ENCODE measurements at regions not wholly inside any gene's neighbourhood (a gene's known extent, or its start where the extent isn't known, plus 50 kb on each side); places are given as distances from the start of the nearest gene placed in this dataset.

DNA sequence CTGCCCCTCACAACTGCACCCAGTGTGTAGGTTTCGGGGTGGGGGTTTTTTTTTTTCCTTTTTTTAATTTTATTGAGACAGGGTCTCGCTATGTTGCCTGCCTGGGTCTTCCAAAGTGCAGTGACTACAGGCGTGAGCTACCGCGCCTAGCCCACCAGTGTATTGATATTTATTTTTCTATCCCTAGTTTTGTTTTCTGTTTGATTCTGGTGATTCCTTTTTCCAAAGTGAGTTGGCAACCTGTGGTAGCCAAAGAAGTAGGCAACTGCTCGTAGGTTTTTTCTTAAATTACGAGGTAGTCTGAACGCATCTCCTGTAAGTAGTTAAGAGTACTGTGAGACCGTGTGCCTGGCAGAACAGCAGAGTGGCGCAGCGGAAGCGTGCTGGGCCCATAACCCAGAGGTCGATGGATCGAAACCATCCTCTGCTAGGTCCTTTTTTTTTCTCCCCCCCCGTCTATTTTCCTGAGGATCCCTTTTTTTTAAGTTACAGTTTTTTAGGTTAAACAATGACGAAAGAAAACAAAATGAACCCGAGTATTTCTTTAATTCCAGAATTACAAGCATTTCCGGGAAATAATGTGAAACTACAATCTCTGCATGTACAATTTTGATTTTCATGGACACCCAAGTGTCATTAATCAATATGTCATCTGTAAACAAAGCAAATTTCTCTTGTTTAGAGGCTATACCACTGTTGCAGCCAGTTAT is 78.7 kb upstream of the BTN3A2 start:
- Histone ChIP-seq H3K4me3 (peak overlapping the region; percentile 84), H3K9me2 (ENCODE audit: insufficient read depth) (no peaks in the 10 kb centered on the region), H3F3A (ENCODE audit: insufficient read depth, low read depth) (peaks cover 16% of the 10 kb centered on the region; the same call in 1 of the 2 replicates), H3K4me1 (replicated peaks; ENCODE audit: insufficient read depth) (peaks cover 11% of the 10 kb centered on the region), H2AFZ (peak overlapping the region; percentile 75), H3K79me2 (ENCODE audit: low read depth) (peaks cover 13% of the 10 kb centered on the region), H3K27me3 (ENCODE audit: insufficient read depth, low read depth) (no peaks in the 10 kb centered on the region), H3K4me2 (peak overlapping the region; percentile 79), H4K20me1 (ENCODE audit: insufficient read depth) (no peaks in the 10 kb centered on the region), H3K36me3 (ENCODE audit: low read depth) (peaks cover 3% of the 10 kb centered on the region; the same call in 1 of the 2 replicates), H3K9me3 (ENCODE audit: insufficient read depth, low read depth) (peaks cover 7% of the 10 kb centered on the region; the same call in 1 of the 2 replicates), H3K27ac (peak overlapping the region; percentile 93)
- CTCF ChIA-PET, result no interaction called here
- intact Hi-C loops (cut with micrococcal nuclease; ENCODE audit: unreplicated experiment), result loop anchor here (2.0 to 10.0 kb wide), 4 partner anchors 36 to 848 kb away; a partner anchor contains a TSS
- no peak for TF ChIP-seq EZH2 (IDR thresholded peaks at IDR 0.05; ENCODE audit: low read depth)
- TF ChIP-seq, protein P1, sequence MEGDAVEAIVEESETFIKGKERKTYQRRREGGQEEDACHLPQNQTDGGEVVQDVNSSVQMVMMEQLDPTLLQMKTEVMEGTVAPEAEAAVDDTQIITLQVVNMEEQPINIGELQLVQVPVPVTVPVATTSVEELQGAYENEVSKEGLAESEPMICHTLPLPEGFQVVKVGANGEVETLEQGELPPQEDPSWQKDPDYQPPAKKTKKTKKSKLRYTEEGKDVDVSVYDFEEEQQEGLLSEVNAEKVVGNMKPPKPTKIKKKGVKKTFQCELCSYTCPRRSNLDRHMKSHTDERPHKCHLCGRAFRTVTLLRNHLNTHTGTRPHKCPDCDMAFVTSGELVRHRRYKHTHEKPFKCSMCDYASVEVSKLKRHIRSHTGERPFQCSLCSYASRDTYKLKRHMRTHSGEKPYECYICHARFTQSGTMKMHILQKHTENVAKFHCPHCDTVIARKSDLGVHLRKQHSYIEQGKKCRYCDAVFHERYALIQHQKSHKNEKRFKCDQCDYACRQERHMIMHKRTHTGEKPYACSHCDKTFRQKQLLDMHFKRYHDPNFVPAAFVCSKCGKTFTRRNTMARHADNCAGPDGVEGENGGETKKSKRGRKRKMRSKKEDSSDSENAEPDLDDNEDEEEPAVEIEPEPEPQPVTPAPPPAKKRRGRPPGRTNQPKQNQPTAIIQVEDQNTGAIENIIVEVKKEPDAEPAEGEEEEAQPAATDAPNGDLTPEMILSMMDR (conservative IDR thresholded peaks at IDR 0.05), result no peak
- BruUV-seq (replicated peaks), result no TSS peak
- POLR2A ChIA-PET (ENCODE audit: unreplicated experiment), result interaction anchor here (0.6 to 1.5 kb wide), 7 partner anchors 9 to 845 kb away, joined by 3 to 12 read pairs (median 8); a partner anchor contains a TSS
- DNase-seq, result peak; percentile 55 to 61

DNA sequence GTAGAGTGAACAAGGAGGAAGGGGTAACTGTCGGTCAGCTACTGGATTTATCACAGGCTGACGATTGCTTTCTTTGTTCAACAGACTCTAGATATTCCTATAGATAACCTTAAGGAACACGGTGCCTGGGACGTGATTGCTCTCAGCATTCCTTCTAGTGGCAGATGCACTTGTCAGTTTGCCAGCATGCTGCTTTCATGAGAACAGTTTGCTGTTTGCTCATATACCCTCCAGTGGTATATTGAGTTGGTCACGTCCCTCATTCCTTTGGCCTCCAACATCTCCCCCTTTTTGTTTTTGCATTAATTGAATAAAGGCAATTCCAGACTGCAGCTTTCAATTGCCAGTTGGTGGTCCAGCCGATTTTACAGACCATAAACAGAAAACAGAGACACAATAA is 76.8 kb upstream of the BTN3A2 start:
- H3K27ac ChIP-seq, result no peak overlapping the region
- H3K4me2 ChIP-seq, result no peak overlapping the region
- peaks cover 16% of the 10 kb centered on the region; the same call in 1 of the 2 replicates for H3F3A ChIP-seq (ENCODE audit: insufficient read depth, low read depth)
- no peaks in the 10 kb centered on the region for H3K9me2 ChIP-seq (ENCODE audit: insufficient read depth)
- H3K4me1 ChIP-seq (replicated peaks; ENCODE audit: insufficient read depth), result peaks cover 8% of the 10 kb centered on the region
- intact Hi-C loops (cut with micrococcal nuclease; ENCODE audit: unreplicated experiment), result loop anchor here (5.0 to 10.0 kb wide), 3 partner anchors 186 to 847 kb away; a partner anchor contains a TSS
- H3K27me3 ChIP-seq (ENCODE audit: insufficient read depth, low read depth), result no peaks in the 10 kb centered on the region
- H4K20me1 ChIP-seq (ENCODE audit: insufficient read depth), result no peaks in the 10 kb centered on the region
- peaks cover 13% of the 10 kb centered on the region for H3K79me2 ChIP-seq (ENCODE audit: low read depth)
- TF ChIP-seq, protein P1 (conservative IDR thresholded peaks at IDR 0.05), result no peak
- no peak for TF ChIP-seq EZH2 (IDR thresholded peaks at IDR 0.05; ENCODE audit: low read depth)
- CTCF ChIA-PET, result no interaction called here
- no peak overlapping the region for H3K4me3 ChIP-seq
- H3K9me3 ChIP-seq (ENCODE audit: insufficient read depth, low read depth), result peaks cover 7% of the 10 kb centered on the region; the same call in 1 of the 2 replicates
- H2AFZ ChIP-seq, result no peak overlapping the region
- no peak for DNase-seq
- POLR2A ChIA-PET (ENCODE audit: unreplicated experiment), result no interaction called here
- no TSS peak for BruUV-seq (replicated peaks)
- peaks cover 3% of the 10 kb centered on the region; the same call in 1 of the 2 replicates for H3K36me3 ChIP-seq (ENCODE audit: low read depth)

DNA sequence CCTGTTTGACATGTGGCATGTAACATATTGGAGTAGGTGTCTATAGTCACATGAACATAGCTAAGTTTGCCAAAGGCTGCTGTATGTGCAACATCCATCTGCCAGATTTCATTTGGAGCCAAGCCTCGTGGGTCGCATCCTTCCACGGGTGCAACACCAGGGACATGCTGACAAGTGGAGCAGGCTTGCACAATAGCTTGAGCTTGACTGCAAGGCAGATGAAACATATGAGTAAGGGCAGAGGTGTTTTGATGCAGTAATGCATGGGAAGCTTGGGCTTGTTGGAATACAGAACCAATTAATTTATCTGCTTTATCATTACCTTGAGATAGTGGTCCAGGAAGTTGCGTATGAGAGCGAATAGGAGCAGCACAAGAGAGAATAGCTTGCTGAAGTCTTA is 74.1 kb upstream of the BTN3A2 start:
- CTCF ChIA-PET, result no interaction called here
- TF ChIP-seq EZH2 (IDR thresholded peaks at IDR 0.05; ENCODE audit: low read depth), result no peak
- TF ChIP-seq, protein P1 (conservative IDR thresholded peaks at IDR 0.05), result no peak

More for the DNA sequence above, 74.1 kb upstream of the BTN3A2 start:
- BruUV-seq (replicated peaks), result no TSS peak
- peaks cover 16% of the 10 kb centered on the region for H3F3A ChIP-seq (ENCODE audit: insufficient read depth, low read depth)
- H2AFZ ChIP-seq, result no peak overlapping the region
- H3K79me2 ChIP-seq (ENCODE audit: low read depth), result no peaks in the 10 kb centered on the region
- POLR2A ChIA-PET (ENCODE audit: unreplicated experiment), result interaction anchor here (0.5 to 0.6 kb wide), 3 partner anchors 9 to 260 kb away, joined by 3 to 12 read pairs (median 4); a partner anchor contains a TSS
- no peak overlapping the region for H3K4me3 ChIP-seq
- H3K4me2 ChIP-seq, result no peak overlapping the region
- H3K9me2 ChIP-seq (ENCODE audit: insufficient read depth), result no peaks in the 10 kb centered on the region
- H3K4me1 ChIP-seq (replicated peaks; ENCODE audit: insufficient read depth), result peaks cover 10% of the 10 kb centered on the region
- H3K27me3 ChIP-seq (ENCODE audit: insufficient read depth, low read depth), result no peaks in the 10 kb centered on the region
- peaks cover 7% of the 10 kb centered on the region; the same call in 1 of the 2 replicates for H3K9me3 ChIP-seq (ENCODE audit: insufficient read depth, low read depth)
- DNase-seq, result peak in 1 of 2 experiments; percentile 21
- intact Hi-C loops (cut with micrococcal nuclease; ENCODE audit: unreplicated experiment), result no loop called here
- H3K27ac ChIP-seq, result no peak overlapping the region
- peaks cover 3% of the 10 kb centered on the region; the same call in 1 of the 2 replicates for H3K36me3 ChIP-seq (ENCODE audit: low read depth)
- no peaks in the 10 kb centered on the region for H4K20me1 ChIP-seq (ENCODE audit: insufficient read depth)
